ENCODE measurements at regions not wholly inside any gene's neighbourhood (a gene's known extent, or its start where the extent isn't known, plus 50 kb on each side); places are given as distances from the start of the nearest gene placed in this dataset.

- H3K4me2 ChIP-seq (ENCODE audit: unreplicated experiment): no peak overlapping the region
- no peaks in the 10 kb centered on the region for H3K4me1 ChIP-seq (ENCODE audit: insufficient read depth)
- no peak overlapping the region for H3K9ac ChIP-seq
- peaks cover 25% of the 10 kb centered on the region for H3K27me3 ChIP-seq (replicated peaks; ENCODE audit: insufficient read depth)
- no peaks in the 10 kb centered on the region for H3F3A ChIP-seq (ENCODE audit: insufficient read depth)
- TF ChIP-seq EZH2phosphoT487 (IDR thresholded peaks at IDR 0.05; ENCODE audit: insufficient read depth, low read depth): no peak
- TF ChIP-seq EZH2 (IDR thresholded peaks at IDR 0.05; ENCODE audit: insufficient read depth, poor library complexity, severe bottlenecking): no peak
- 62 to 67% methylated on average over 6 of the region's 6 CpGs for WGBS, 2 experiments (ENCODE audit: low coverage in 1 of 2, low lambda C conversion rate in 2 of 2, missing lambda C conversion rate in 2 of 2)
- no peaks in the 10 kb centered on the region for H3K79me2 ChIP-seq (ENCODE audit: insufficient read depth)
- H3K4me3 ChIP-seq: no peak overlapping the region
- H4K20me1 ChIP-seq (ENCODE audit: insufficient read depth): no peaks in the 10 kb centered on the region
- H3K9me3 ChIP-seq (ENCODE audit: low read depth): no peaks in the 10 kb centered on the region
- no peak overlapping the region for H2AFZ ChIP-seq
- in situ Hi-C loops (cut with MboI): no loop called here
- no peaks in the 10 kb centered on the region for H3K9me2 ChIP-seq (ENCODE audit: insufficient read depth)
- no peak overlapping the region for H3K27ac ChIP-seq
- no peak for DNase-seq
- no peaks in the 10 kb centered on the region for H3K36me3 ChIP-seq (ENCODE audit: low read depth)
Observed at GRCh38 chr11:119830400-119830799, 101.4 kb upstream of the NECTIN1 start.

GRCh38 chr11:119829402-119829801, 100.4 kb upstream of the NECTIN1 start:
- Histone ChIP-seq H3K4me3 (no peak overlapping the region), H3K9me2 (ENCODE audit: insufficient read depth) (no peaks in the 10 kb centered on the region), H4K20me1 (ENCODE audit: insufficient read depth) (no peaks in the 10 kb centered on the region), H3K36me3 (ENCODE audit: low read depth) (no peaks in the 10 kb centered on the region), H3K79me2 (ENCODE audit: insufficient read depth) (no peaks in the 10 kb centered on the region), H3K4me2 (ENCODE audit: unreplicated experiment) (no peak overlapping the region), H3K27ac (no peak overlapping the region), H3K9ac (no peak overlapping the region), H2AFZ (no peak overlapping the region), H3K4me1 (ENCODE audit: insufficient read depth) (no peaks in the 10 kb centered on the region), H3F3A (ENCODE audit: insufficient read depth) (no peaks in the 10 kb centered on the region), H3K27me3 (replicated peaks; ENCODE audit: insufficient read depth) (peaks cover 26% of the 10 kb centered on the region; the same call in 1 of the 2 replicates), H3K9me3 (ENCODE audit: low read depth) (no peaks in the 10 kb centered on the region)
- no peak for DNase-seq
- 56 to 60% methylated on average over 3 of the region's 3 CpGs for WGBS, 2 experiments (ENCODE audit: low coverage in 1 of 2, low lambda C conversion rate in 2 of 2, missing lambda C conversion rate in 2 of 2)
- in situ Hi-C loops (cut with MboI): no loop called here
- TF ChIP-seq EZH2phosphoT487 (IDR thresholded peaks at IDR 0.05; ENCODE audit: insufficient read depth, low read depth) (no peak), EZH2 (IDR thresholded peaks at IDR 0.05; ENCODE audit: insufficient read depth, poor library complexity, severe bottlenecking) (no peak)

DNA sequence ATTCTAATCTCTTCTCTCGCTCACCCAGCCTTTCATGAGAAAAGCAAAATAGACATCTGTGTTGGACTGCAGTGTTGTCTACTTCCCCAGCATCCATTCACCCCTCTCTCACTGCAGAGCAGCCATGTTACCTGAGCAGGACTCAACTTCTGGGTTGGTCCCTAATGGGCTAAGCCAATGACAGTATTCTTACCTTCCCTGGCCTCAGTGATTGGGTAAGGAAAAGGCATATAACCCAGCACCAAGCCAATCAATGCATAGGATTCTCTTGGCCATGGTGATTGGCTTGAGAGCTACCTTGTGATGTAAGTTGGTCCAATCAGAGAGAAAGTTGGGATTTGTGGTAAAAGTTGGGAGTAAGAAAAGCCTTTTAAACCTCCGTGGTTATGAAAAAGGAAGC, 99.8 kb upstream of the NECTIN1 start:
- no peaks in the 10 kb centered on the region for H3K9me3 ChIP-seq (ENCODE audit: low read depth)
- no peak overlapping the region for H3K27ac ChIP-seq
- no peak overlapping the region for H3K4me2 ChIP-seq (ENCODE audit: unreplicated experiment)
- no peaks in the 10 kb centered on the region for H4K20me1 ChIP-seq (ENCODE audit: insufficient read depth)
- H3K27me3 ChIP-seq (replicated peaks; ENCODE audit: insufficient read depth): peaks cover 31% of the 10 kb centered on the region
- H3K36me3 ChIP-seq (ENCODE audit: low read depth): no peaks in the 10 kb centered on the region
- H3K4me3 ChIP-seq: no peak overlapping the region
- no peaks in the 10 kb centered on the region for H3F3A ChIP-seq (ENCODE audit: insufficient read depth)
- no peak for DNase-seq
- TF ChIP-seq EZH2 (IDR thresholded peaks at IDR 0.05; ENCODE audit: insufficient read depth, poor library complexity, severe bottlenecking) (no peak), EZH2phosphoT487 (IDR thresholded peaks at IDR 0.05; ENCODE audit: insufficient read depth, low read depth) (no peak)
- H3K9ac ChIP-seq: no peak overlapping the region
- H3K9me2 ChIP-seq (ENCODE audit: insufficient read depth): no peaks in the 10 kb centered on the region
- in situ Hi-C loops (cut with MboI): no loop called here
- H3K4me1 ChIP-seq (ENCODE audit: insufficient read depth): no peaks in the 10 kb centered on the region
- H2AFZ ChIP-seq: no peak overlapping the region
- no peaks in the 10 kb centered on the region for H3K79me2 ChIP-seq (ENCODE audit: insufficient read depth)
- WGBS, 2 experiments (ENCODE audit: low coverage in 1 of 2, low lambda C conversion rate in 2 of 2, missing lambda C conversion rate in 2 of 2): 69 to 78% methylated on average over 2 of the region's 2 CpGs

- Histone ChIP-seq H3K9me3 (ENCODE audit: low read depth) (no peaks in the 10 kb centered on the region), H3F3A (ENCODE audit: insufficient read depth) (no peaks in the 10 kb centered on the region), H3K4me3 (no peak overlapping the region), H3K9ac (no peak overlapping the region), H3K4me1 (ENCODE audit: insufficient read depth) (no peaks in the 10 kb centered on the region), H3K27ac (no peak overlapping the region), H4K20me1 (ENCODE audit: insufficient read depth) (no peaks in the 10 kb centered on the region), H3K79me2 (ENCODE audit: insufficient read depth) (no peaks in the 10 kb centered on the region), H3K9me2 (ENCODE audit: insufficient read depth) (no peaks in the 10 kb centered on the region), H3K36me3 (ENCODE audit: low read depth) (no peaks in the 10 kb centered on the region), H3K27me3 (replicated peaks; ENCODE audit: insufficient read depth) (peaks cover 32% of the 10 kb centered on the region), H3K4me2 (ENCODE audit: unreplicated experiment) (no peak overlapping the region), H2AFZ (no peak overlapping the region)
- in situ Hi-C loops (cut with MboI): no loop called here
- TF ChIP-seq EZH2phosphoT487 (IDR thresholded peaks at IDR 0.05; ENCODE audit: insufficient read depth, low read depth) (no peak), EZH2 (IDR thresholded peaks at IDR 0.05; ENCODE audit: insufficient read depth, poor library complexity, severe bottlenecking) (no peak)
- DNase-seq: no peak
- WGBS, 2 experiments (ENCODE audit: low coverage in 1 of 2, low lambda C conversion rate in 2 of 2, missing lambda C conversion rate in 2 of 2): 49 to 60% methylated on average over 9 of the region's 9 CpGs
Observed at GRCh38 chr11:119828006-119828405, 99.0 kb upstream of the NECTIN1 start.

DNA sequence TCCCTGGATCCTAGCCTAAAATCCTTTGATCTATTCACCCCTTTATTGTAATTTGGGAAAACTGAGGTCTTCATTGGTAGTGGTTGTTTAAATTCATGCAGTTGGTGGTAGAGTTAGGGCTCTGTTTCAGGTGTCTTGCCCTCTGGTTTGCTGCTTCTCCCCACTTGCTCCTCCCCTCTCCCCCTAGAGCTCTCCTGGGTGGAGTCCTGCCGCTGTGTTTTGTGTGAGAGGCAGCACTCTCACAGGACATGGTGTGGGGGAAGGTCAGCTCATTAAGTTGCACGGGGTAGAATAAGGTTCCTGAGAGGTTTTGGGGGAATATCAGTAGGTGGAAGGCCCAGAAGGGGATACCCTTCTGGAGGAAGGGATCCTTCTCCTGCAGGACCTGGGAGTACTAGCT, 98.1 kb upstream of the NECTIN1 start:
- TF ChIP-seq EZH2phosphoT487 (IDR thresholded peaks at IDR 0.05; ENCODE audit: insufficient read depth, low read depth) (no peak), EZH2 (IDR thresholded peaks at IDR 0.05; ENCODE audit: insufficient read depth, poor library complexity, severe bottlenecking) (no peak)
- Histone ChIP-seq H3K9me3 (ENCODE audit: low read depth) (no peaks in the 10 kb centered on the region), H3K9ac (no peak overlapping the region), H3K36me3 (ENCODE audit: low read depth) (no peaks in the 10 kb centered on the region), H3K79me2 (ENCODE audit: insufficient read depth) (no peaks in the 10 kb centered on the region), H4K20me1 (ENCODE audit: insufficient read depth) (no peaks in the 10 kb centered on the region), H2AFZ (no peak overlapping the region), H3K4me2 (ENCODE audit: unreplicated experiment) (no peak overlapping the region), H3F3A (ENCODE audit: insufficient read depth) (no peaks in the 10 kb centered on the region), H3K9me2 (ENCODE audit: insufficient read depth) (no peaks in the 10 kb centered on the region), H3K4me1 (ENCODE audit: insufficient read depth) (no peaks in the 10 kb centered on the region), H3K4me3 (no peak overlapping the region), H3K27me3 (replicated peaks; ENCODE audit: insufficient read depth) (peaks cover 37% of the 10 kb centered on the region), H3K27ac (no peak overlapping the region)
- in situ Hi-C loops (cut with MboI): no loop called here
- DNase-seq: no peak
- 0 to 11% methylated on average over 2 of the region's 2 CpGs for WGBS, 2 experiments (ENCODE audit: low coverage in 1 of 2, low lambda C conversion rate in 2 of 2, missing lambda C conversion rate in 2 of 2)

Data from GM23248 (cell line).